Muscle layer of colon (tissue), 2 donors: ENCODE measurements at regions not wholly inside any gene's neighbourhood (a gene's known extent, or its start where the extent isn't known, plus 50 kb on each side); places are given as distances from the start of the nearest gene placed in this dataset.

ENCODE experiments used
- H3K27ac ChIP-seq: one replicate; pipeline ENCODE4 v1.7.0; 2013; ENCODE audit warnings: low read depth, mild to moderate bottlenecking, low read length, moderate library complexity
- H3K27me3 ChIP-seq, 2 donors: one replicate each; pipeline ENCODE4 v1.7.0; 2013; ENCODE audit warnings: low read length in 2 of 2, mild to moderate bottlenecking in 2 of 2; ENCODE audit not compliant: insufficient read depth in 2 of 2, control insufficient read depth in 1 of 2
- H3K36me3 ChIP-seq: one replicate; pipeline ENCODE4 v1.7.0; 2013; ENCODE audit warnings: mild to moderate bottlenecking, low read length; ENCODE audit not compliant: insufficient read depth
- H3K4me1 ChIP-seq: one replicate; pipeline ENCODE4 v1.7.0; 2013; ENCODE audit warnings: mild to moderate bottlenecking, low read length; ENCODE audit not compliant: insufficient read depth
- H3K4me3 ChIP-seq, 2 donors: one replicate each; pipeline ENCODE4 v1.7.0; 2013; ENCODE audit warnings: low read length in 2 of 2, low read depth in 1 of 2, mild to moderate bottlenecking in 1 of 2, moderate library complexity in 1 of 2
- H3K9ac ChIP-seq: one replicate; pipeline ENCODE4 v1.7.0; 2013; ENCODE audit warnings: low read length
- H3K9me3 ChIP-seq: one replicate; pipeline ENCODE4 v1.7.0; 2013; ENCODE audit warnings: mild to moderate bottlenecking, low read length
- donor health status: abdominal sarcoma.
- donor health status: Adenocarcinoma of cecum.

- H3K36me3 ChIP-seq, result no peaks in the 10 kb centered on the region
- no peaks in the 10 kb centered on the region for H3K27me3 ChIP-seq
- H3K9me3 ChIP-seq, result no peaks in the 10 kb centered on the region
- H3K4me1 ChIP-seq, result no peaks in the 10 kb centered on the region
- H3K9ac ChIP-seq, result no peak overlapping the region
- H3K4me3 ChIP-seq, result no peak overlapping the region
- no peak overlapping the region for H3K27ac ChIP-seq
These were observed 170.0 kb downstream of the TSN start for GRCh38 chr2:121925466-121925865.

- no peaks in the 10 kb centered on the region for H3K27me3 ChIP-seq
- no peaks in the 10 kb centered on the region for H3K9me3 ChIP-seq
- no peaks in the 10 kb centered on the region for H3K36me3 ChIP-seq
- H3K4me3 ChIP-seq, result no peak overlapping the region
- no peak overlapping the region for H3K27ac ChIP-seq
- H3K9ac ChIP-seq, result no peak overlapping the region
- no peaks in the 10 kb centered on the region for H3K4me1 ChIP-seq
These were observed 187.8 kb downstream of the TSN start for GRCh38 chr2:121943285-121943684.

GRCh38 chr2:121944072-121944831, 188.8 kb downstream of the TSN start:
- H3K4me1 ChIP-seq, result no peaks in the 10 kb centered on the region
- H3K9me3 ChIP-seq, result no peaks in the 10 kb centered on the region

GRCh38 chr2:121947674-121948073, 192.2 kb downstream of the TSN start:
- no peaks in the 10 kb centered on the region for H3K36me3 ChIP-seq
- H3K27me3 ChIP-seq, result no peaks in the 10 kb centered on the region
- no peak overlapping the region for H3K9ac ChIP-seq
- no peak overlapping the region for H3K4me3 ChIP-seq
- H3K4me1 ChIP-seq, result no peaks in the 10 kb centered on the region
- no peaks in the 10 kb centered on the region for H3K9me3 ChIP-seq
- no peak overlapping the region for H3K27ac ChIP-seq

More at GRCh38 chr2:121944072-121944831, 188.8 kb downstream of the TSN start:
- no peak overlapping the region for H3K27ac ChIP-seq
- H3K9ac ChIP-seq, result no peak overlapping the region
- H3K36me3 ChIP-seq, result no peaks in the 10 kb centered on the region
- H3K4me3 ChIP-seq, result no peak overlapping the region
- no peaks in the 10 kb centered on the region for H3K27me3 ChIP-seq

GRCh38 chr2:121949271-121949670, 193.8 kb downstream of the TSN start:
- no peak overlapping the region for H3K4me3 ChIP-seq
- H3K4me1 ChIP-seq, result no peaks in the 10 kb centered on the region
- no peaks in the 10 kb centered on the region for H3K36me3 ChIP-seq
- H3K27me3 ChIP-seq, result no peaks in the 10 kb centered on the region
- no peak overlapping the region for H3K9ac ChIP-seq
- no peaks in the 10 kb centered on the region for H3K9me3 ChIP-seq
- no peak overlapping the region for H3K27ac ChIP-seq

- H3K9ac ChIP-seq, result no peak overlapping the region
- H3K27me3 ChIP-seq, result no peaks in the 10 kb centered on the region
- H3K4me3 ChIP-seq, result no peak overlapping the region
- H3K9me3 ChIP-seq, result no peaks in the 10 kb centered on the region
- H3K36me3 ChIP-seq, result no peaks in the 10 kb centered on the region
- H3K27ac ChIP-seq, result no peak overlapping the region
- no peaks in the 10 kb centered on the region for H3K4me1 ChIP-seq
These were observed 200.0 kb downstream of the TSN start for GRCh38 chr2:121955426-121955825.

- Histone ChIP-seq H3K27me3 (no peaks in the 10 kb centered on the region), H3K36me3 (no peaks in the 10 kb centered on the region), H3K4me1 (no peaks in the 10 kb centered on the region), H3K4me3 (no peak overlapping the region), H3K9me3 (no peaks in the 10 kb centered on the region), H3K27ac (no peak overlapping the region), H3K9ac (no peak overlapping the region)
These were observed 200.4 kb downstream of the TSN start for GRCh38 chr2:121955872-121956271.

- no peak overlapping the region for H3K27ac ChIP-seq
- H3K4me3 ChIP-seq, result no peak overlapping the region
- no peaks in the 10 kb centered on the region for H3K36me3 ChIP-seq
- no peaks in the 10 kb centered on the region for H3K9me3 ChIP-seq
- H3K9ac ChIP-seq, result no peak overlapping the region
- H3K4me1 ChIP-seq, result no peaks in the 10 kb centered on the region
- no peaks in the 10 kb centered on the region for H3K27me3 ChIP-seq
These were observed 204.8 kb downstream of the TSN start for GRCh38 chr2:121960251-121960650.

GRCh38 chr2:121961761-121962160, 206.3 kb downstream of the TSN start:
- Histone ChIP-seq H3K4me1 (no peaks in the 10 kb centered on the region), H3K27ac (no peak overlapping the region), H3K9ac (no peak overlapping the region), H3K9me3 (no peaks in the 10 kb centered on the region), H3K4me3 (no peak overlapping the region), H3K27me3 (no peaks in the 10 kb centered on the region), H3K36me3 (no peaks in the 10 kb centered on the region)

- Histone ChIP-seq H3K4me1 (peaks cover 14% of the 10 kb centered on the region), H3K27me3 (no peaks in the 10 kb centered on the region), H3K36me3 (no peaks in the 10 kb centered on the region), H3K9ac (no peak overlapping the region), H3K4me3 (no peak overlapping the region), H3K27ac (no peak overlapping the region), H3K9me3 (no peaks in the 10 kb centered on the region)
These were observed 210.2 kb downstream of the TSN start for GRCh38 chr2:121965661-121966060.

- no peak overlapping the region for H3K9ac ChIP-seq
- no peak overlapping the region for H3K4me3 ChIP-seq
- H3K27me3 ChIP-seq, result no peaks in the 10 kb centered on the region
- H3K9me3 ChIP-seq, result no peaks in the 10 kb centered on the region
- no peak overlapping the region for H3K27ac ChIP-seq
- H3K4me1 ChIP-seq, result peaks cover 14% of the 10 kb centered on the region
- H3K36me3 ChIP-seq, result no peaks in the 10 kb centered on the region
These were observed 211.2 kb downstream of the TSN start for GRCh38 chr2:121966663-121967062.

GRCh38 chr2:121969166-121969565, 213.7 kb downstream of the TSN start:
- peaks cover 14% of the 10 kb centered on the region for H3K4me1 ChIP-seq
- no peak overlapping the region for H3K27ac ChIP-seq
- H3K9me3 ChIP-seq, result no peaks in the 10 kb centered on the region
- H3K4me3 ChIP-seq, result no peak overlapping the region
- H3K36me3 ChIP-seq, result no peaks in the 10 kb centered on the region
- H3K27me3 ChIP-seq, result no peaks in the 10 kb centered on the region
- H3K9ac ChIP-seq, result no peak overlapping the region
